ENCODE measurements at regions not wholly inside any gene's neighbourhood (a gene's known extent, or its start where the extent isn't known, plus 50 kb on each side); places are given as distances from the start of the nearest gene placed in this dataset.
A peak's percentile ranks its signal among the peaks of the same experiment; 100 is the strongest.

DNA sequence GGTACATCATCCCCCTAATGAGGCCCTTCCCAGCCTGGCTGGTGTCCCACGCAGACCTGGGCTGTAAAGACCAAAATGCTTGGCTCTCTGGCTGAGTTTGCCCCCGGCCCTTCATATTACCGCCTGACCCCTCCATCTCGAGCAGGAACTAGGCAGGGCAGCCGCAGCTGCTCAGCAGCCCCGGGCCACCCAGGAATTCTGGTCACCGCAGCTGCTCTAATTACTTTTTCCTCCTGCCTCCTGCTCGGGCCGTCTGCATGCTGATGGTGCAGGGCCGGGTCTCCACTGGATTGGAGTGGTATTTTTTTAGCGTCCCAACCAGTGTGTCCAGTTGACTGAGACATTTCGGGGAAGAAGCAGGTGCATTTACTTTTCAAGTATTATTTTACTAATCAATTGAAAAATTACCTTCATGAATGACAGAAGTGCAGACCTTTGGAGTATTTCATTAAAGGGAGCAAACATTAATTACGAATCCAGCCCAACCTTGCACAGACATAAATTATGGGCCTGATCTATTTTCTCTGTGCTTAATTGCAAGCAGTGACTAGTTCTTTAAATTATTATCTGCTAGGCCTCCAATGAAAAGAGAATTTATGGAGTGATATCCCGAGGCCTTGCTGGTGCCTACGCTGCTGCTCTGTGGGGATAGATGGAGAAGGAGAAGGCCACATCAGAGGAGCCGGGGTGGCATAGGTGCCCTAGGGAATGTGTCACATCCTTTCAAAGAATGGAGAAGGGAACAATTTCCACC lies 176.2 kb downstream of the CYLD start:
- no peaks in the 10 kb centered on the region for H3K4me1 ChIP-seq (ENCODE audit: control insufficient read depth in 5 of 5, insufficient read depth in 5 of 5, low read length in 5 of 5)
- H3K27ac ChIP-seq (ENCODE audit: low read depth, low read length) = no peak overlapping the region
- no peak overlapping the region for H3K4me3 ChIP-seq (ENCODE audit: low read depth in 1 of 5, low read length in 5 of 5)
- H3K36me3 ChIP-seq (ENCODE audit: control insufficient read depth in 5 of 5, insufficient read depth in 5 of 5, low read length in 5 of 5) = no peaks in the 10 kb centered on the region
- no peaks in the 10 kb centered on the region for H3K9me3 ChIP-seq (ENCODE audit: control insufficient read depth in 5 of 5, low read length in 5 of 5)
- H3K27me3 ChIP-seq (ENCODE audit: control insufficient read depth in 5 of 5, insufficient read depth in 4 of 5, low read length in 5 of 5) = peaks cover 0 to 3% (median 0%) of the 10 kb centered on the region in 5 donors
- no peak overlapping the region for H3K9ac ChIP-seq (ENCODE audit: low read length in 5 of 5)

GRCh38 chr16:50916040-50916439 lies 174.2 kb downstream of the CYLD start:
- Histone ChIP-seq H3K9me3 (ENCODE audit: control insufficient read depth in 5 of 5, low read length in 5 of 5) (no peaks in the 10 kb centered on the region), H3K36me3 (ENCODE audit: control insufficient read depth in 5 of 5, insufficient read depth in 5 of 5, low read length in 5 of 5) (no peaks in the 10 kb centered on the region), H3K27me3 (ENCODE audit: control insufficient read depth in 5 of 5, insufficient read depth in 4 of 5, low read length in 5 of 5) (peaks cover 0 to 3% (median 0%) of the 10 kb centered on the region in 5 donors), H3K4me1 (ENCODE audit: control insufficient read depth in 5 of 5, insufficient read depth in 5 of 5, low read length in 5 of 5) (peaks cover 0 to 3% (median 2%) of the 10 kb centered on the region in 5 donors), H3K27ac (ENCODE audit: low read depth, low read length) (no peak overlapping the region), H3K4me3 (ENCODE audit: low read depth in 1 of 5, low read length in 5 of 5) (no peak overlapping the region), H3K9ac (ENCODE audit: low read length in 5 of 5) (no peak overlapping the region)

GRCh38 chr16:50915120-50915519 lies 173.2 kb downstream of the CYLD start:
- Histone ChIP-seq H3K27ac (ENCODE audit: low read depth, low read length) (no peak overlapping the region), H3K9me3 (ENCODE audit: control insufficient read depth in 5 of 5, low read length in 5 of 5) (no peaks in the 10 kb centered on the region), H3K9ac (ENCODE audit: low read length in 5 of 5) (no peak overlapping the region), H3K4me1 (ENCODE audit: control insufficient read depth in 5 of 5, insufficient read depth in 5 of 5, low read length in 5 of 5) (peaks cover 0 to 12% (median 11%) of the 10 kb centered on the region in 5 donors), H3K4me3 (ENCODE audit: low read depth in 1 of 5, low read length in 5 of 5) (no peak overlapping the region), H3K36me3 (ENCODE audit: control insufficient read depth in 5 of 5, insufficient read depth in 5 of 5, low read length in 5 of 5) (no peaks in the 10 kb centered on the region), H3K27me3 (ENCODE audit: control insufficient read depth in 5 of 5, insufficient read depth in 4 of 5, low read length in 5 of 5) (peaks cover 0 to 3% (median 0%) of the 10 kb centered on the region in 5 donors)

GRCh38 chr16:50910736-50911100 lies 168.8 kb downstream of the CYLD start:
- Histone ChIP-seq H3K27ac (ENCODE audit: low read depth, low read length) (no peak overlapping the region), H3K4me3 (ENCODE audit: low read depth in 1 of 5, low read length in 5 of 5) (peak overlapping the region in 1 of 5 donors; percentile 6), H3K36me3 (ENCODE audit: control insufficient read depth in 5 of 5, insufficient read depth in 5 of 5, low read length in 5 of 5) (no peaks in the 10 kb centered on the region), H3K27me3 (ENCODE audit: control insufficient read depth in 5 of 5, insufficient read depth in 4 of 5, low read length in 5 of 5) (no peaks in the 10 kb centered on the region), H3K9me3 (ENCODE audit: control insufficient read depth in 5 of 5, low read length in 5 of 5) (no peaks in the 10 kb centered on the region), H3K4me1 (ENCODE audit: control insufficient read depth in 5 of 5, insufficient read depth in 5 of 5, low read length in 5 of 5) (peaks cover 0 to 19% (median 17%) of the 10 kb centered on the region in 5 donors), H3K9ac (ENCODE audit: low read length in 5 of 5) (no peak overlapping the region)

DNA sequence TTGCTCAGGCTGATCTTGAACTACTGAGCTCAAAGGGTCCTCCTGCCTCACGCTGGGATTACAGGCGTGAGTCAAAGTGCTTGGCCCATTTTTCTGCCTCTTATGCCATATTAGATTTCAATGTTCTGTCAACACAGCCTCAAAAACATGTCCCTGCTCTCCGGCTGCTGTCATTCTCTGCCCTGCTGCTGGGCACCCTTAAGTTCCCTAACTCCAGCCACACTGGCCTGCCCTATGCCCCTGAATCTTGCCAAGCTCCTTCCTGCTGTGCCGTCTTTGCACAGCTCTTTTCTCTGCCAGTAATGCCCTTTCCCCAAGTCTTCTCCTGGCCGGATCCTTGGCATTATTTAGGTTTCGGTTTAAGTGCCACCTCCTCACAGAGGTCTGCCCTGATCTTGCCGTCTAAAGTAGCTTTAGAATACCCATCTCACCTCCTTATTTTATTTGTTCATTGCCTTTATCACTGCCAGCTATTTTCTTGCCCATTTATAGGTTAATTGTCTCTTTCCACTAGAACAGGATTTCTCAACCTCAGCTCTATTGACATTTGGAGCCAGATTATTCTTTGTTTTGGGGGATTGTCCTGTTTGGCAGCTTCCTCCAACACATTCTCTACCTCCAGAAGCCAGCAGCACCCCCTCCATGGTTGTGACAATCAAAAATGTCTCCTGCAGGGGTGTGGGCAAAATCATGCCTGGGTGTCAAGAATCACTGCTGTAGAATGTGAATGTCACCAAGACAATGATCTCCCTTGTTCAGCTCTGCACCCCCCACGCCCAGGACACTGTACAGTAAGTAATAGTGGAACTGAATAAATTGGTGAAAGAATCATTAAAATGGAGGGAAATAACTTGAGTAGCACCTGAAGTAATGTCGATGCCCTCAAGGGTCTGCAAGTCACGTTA lies 168.2 kb downstream of the CYLD start:
- Histone ChIP-seq H3K4me3 (ENCODE audit: low read depth in 1 of 5, low read length in 5 of 5) (no peak overlapping the region), H3K9me3 (ENCODE audit: control insufficient read depth in 5 of 5, low read length in 5 of 5) (no peaks in the 10 kb centered on the region), H3K9ac (ENCODE audit: low read length in 5 of 5) (no peak overlapping the region), H3K27ac (ENCODE audit: low read depth, low read length) (peak overlapping the region; percentile 13), H3K27me3 (ENCODE audit: control insufficient read depth in 5 of 5, insufficient read depth in 4 of 5, low read length in 5 of 5) (no peaks in the 10 kb centered on the region), H3K4me1 (ENCODE audit: control insufficient read depth in 5 of 5, insufficient read depth in 5 of 5, low read length in 5 of 5) (peaks cover 0 to 19% (median 17%) of the 10 kb centered on the region in 5 donors), H3K36me3 (ENCODE audit: control insufficient read depth in 5 of 5, insufficient read depth in 5 of 5, low read length in 5 of 5) (no peaks in the 10 kb centered on the region)

- no peak overlapping the region for H3K4me3 ChIP-seq (ENCODE audit: low read depth in 1 of 5, low read length in 5 of 5)
- H3K9ac ChIP-seq (ENCODE audit: low read length in 5 of 5) = no peak overlapping the region
Measured at GRCh38 chr16:50908468-50908867, 166.6 kb downstream of the CYLD start.

GRCh38 chr16:50906454-50906853 lies 164.6 kb downstream of the CYLD start:
- Histone ChIP-seq H3K9me3 (ENCODE audit: control insufficient read depth in 5 of 5, low read length in 5 of 5) (no peaks in the 10 kb centered on the region), H3K36me3 (ENCODE audit: control insufficient read depth in 5 of 5, insufficient read depth in 5 of 5, low read length in 5 of 5) (no peaks in the 10 kb centered on the region), H3K27ac (ENCODE audit: low read depth, low read length) (no peak overlapping the region), H3K27me3 (ENCODE audit: control insufficient read depth in 5 of 5, insufficient read depth in 4 of 5, low read length in 5 of 5) (no peaks in the 10 kb centered on the region), H3K4me1 (ENCODE audit: control insufficient read depth in 5 of 5, insufficient read depth in 5 of 5, low read length in 5 of 5) (peaks cover 0 to 19% (median 17%) of the 10 kb centered on the region in 5 donors), H3K9ac (ENCODE audit: low read length in 5 of 5) (no peak overlapping the region), H3K4me3 (ENCODE audit: low read depth in 1 of 5, low read length in 5 of 5) (no peak overlapping the region)

More at GRCh38 chr16:50908468-50908867, 166.6 kb downstream of the CYLD start:
- Histone ChIP-seq H3K9me3 (ENCODE audit: control insufficient read depth in 5 of 5, low read length in 5 of 5) (no peaks in the 10 kb centered on the region), H3K4me1 (ENCODE audit: control insufficient read depth in 5 of 5, insufficient read depth in 5 of 5, low read length in 5 of 5) (peaks cover 0 to 19% (median 17%) of the 10 kb centered on the region in 5 donors), H3K27me3 (ENCODE audit: control insufficient read depth in 5 of 5, insufficient read depth in 4 of 5, low read length in 5 of 5) (no peaks in the 10 kb centered on the region), H3K27ac (ENCODE audit: low read depth, low read length) (no peak overlapping the region), H3K36me3 (ENCODE audit: control insufficient read depth in 5 of 5, insufficient read depth in 5 of 5, low read length in 5 of 5) (no peaks in the 10 kb centered on the region)

DNA sequence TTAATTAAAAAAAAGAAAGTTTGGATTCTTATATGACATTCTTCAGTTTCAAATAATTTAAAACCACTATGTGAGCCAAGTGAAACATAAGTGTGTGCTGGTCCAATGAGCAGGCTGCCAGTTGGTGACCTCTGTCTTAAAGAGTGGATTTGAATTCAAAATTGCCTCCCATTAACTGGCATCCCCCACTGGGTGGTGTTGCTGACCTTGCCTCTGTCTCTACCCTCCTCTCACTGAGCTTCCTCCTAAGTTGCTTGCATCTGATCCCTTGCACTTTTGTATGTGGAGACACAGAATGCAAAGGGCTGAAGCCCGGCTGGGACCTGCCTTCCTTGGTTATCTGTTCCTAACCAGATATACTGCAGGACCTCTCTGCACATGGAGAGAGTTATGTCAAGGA lies 160.6 kb downstream of the CYLD start:
- no peak overlapping the region for H3K4me3 ChIP-seq (ENCODE audit: low read depth in 1 of 5, low read length in 5 of 5)
- H3K9ac ChIP-seq (ENCODE audit: low read length in 5 of 5) = no peak overlapping the region
- no peaks in the 10 kb centered on the region for H3K36me3 ChIP-seq (ENCODE audit: control insufficient read depth in 5 of 5, insufficient read depth in 5 of 5, low read length in 5 of 5)
- H3K27me3 ChIP-seq (ENCODE audit: control insufficient read depth in 5 of 5, insufficient read depth in 4 of 5, low read length in 5 of 5) = no peaks in the 10 kb centered on the region
- H3K9me3 ChIP-seq (ENCODE audit: control insufficient read depth in 5 of 5, low read length in 5 of 5) = peaks cover 0 to 4% (median 0%) of the 10 kb centered on the region in 5 donors
- no peaks in the 10 kb centered on the region for H3K4me1 ChIP-seq (ENCODE audit: control insufficient read depth in 5 of 5, insufficient read depth in 5 of 5, low read length in 5 of 5)
- H3K27ac ChIP-seq (ENCODE audit: low read depth, low read length) = no peak overlapping the region

GRCh38 chr16:50901062-50901461 lies 159.2 kb downstream of the CYLD start:
- Histone ChIP-seq H3K9ac (ENCODE audit: low read length in 5 of 5) (no peak overlapping the region), H3K4me3 (ENCODE audit: low read depth in 1 of 5, low read length in 5 of 5) (no peak overlapping the region), H3K36me3 (ENCODE audit: control insufficient read depth in 5 of 5, insufficient read depth in 5 of 5, low read length in 5 of 5) (no peaks in the 10 kb centered on the region), H3K9me3 (ENCODE audit: control insufficient read depth in 5 of 5, low read length in 5 of 5) (peaks cover 0 to 4% (median 2%) of the 10 kb centered on the region in 5 donors), H3K4me1 (ENCODE audit: control insufficient read depth in 5 of 5, insufficient read depth in 5 of 5, low read length in 5 of 5) (no peaks in the 10 kb centered on the region), H3K27ac (ENCODE audit: low read depth, low read length) (no peak overlapping the region), H3K27me3 (ENCODE audit: control insufficient read depth in 5 of 5, insufficient read depth in 4 of 5, low read length in 5 of 5) (no peaks in the 10 kb centered on the region)

DNA sequence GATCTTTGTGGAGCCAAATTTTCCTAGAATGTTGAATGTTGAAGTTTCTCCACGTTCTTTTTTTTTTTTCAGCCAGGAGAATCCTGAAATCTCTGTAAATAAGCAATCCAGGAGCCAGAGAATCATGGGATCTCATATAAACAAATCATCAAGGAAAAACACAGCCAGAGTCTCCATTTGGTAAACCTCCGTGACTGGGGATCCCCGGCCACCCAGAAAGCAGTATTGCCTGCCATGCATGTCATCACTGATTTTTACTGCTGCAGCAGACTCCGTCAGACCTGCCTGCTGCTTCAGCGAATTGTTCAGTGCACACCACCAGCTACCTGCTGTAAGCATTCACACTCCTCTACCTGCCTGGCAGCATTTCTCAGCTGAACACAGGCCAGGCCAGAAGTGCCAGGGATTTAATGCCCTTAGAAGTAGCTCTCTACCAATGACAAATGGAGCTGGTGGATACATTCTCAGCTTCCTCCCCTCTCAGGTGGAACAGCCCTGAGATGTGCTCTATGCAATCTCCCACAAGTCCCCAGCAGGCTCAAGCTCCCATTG lies 158.6 kb downstream of the CYLD start:
- Histone ChIP-seq H3K9ac (ENCODE audit: low read length in 5 of 5) (no peak overlapping the region), H3K9me3 (ENCODE audit: control insufficient read depth in 5 of 5, low read length in 5 of 5) (peaks cover 0 to 4% (median 2%) of the 10 kb centered on the region in 5 donors), H3K36me3 (ENCODE audit: control insufficient read depth in 5 of 5, insufficient read depth in 5 of 5, low read length in 5 of 5) (no peaks in the 10 kb centered on the region)

More for the DNA sequence above, 158.6 kb downstream of the CYLD start:
- Histone ChIP-seq H3K27me3 (ENCODE audit: control insufficient read depth in 5 of 5, insufficient read depth in 4 of 5, low read length in 5 of 5) (no peaks in the 10 kb centered on the region), H3K4me3 (ENCODE audit: low read depth in 1 of 5, low read length in 5 of 5) (no peak overlapping the region), H3K27ac (ENCODE audit: low read depth, low read length) (no peak overlapping the region), H3K4me1 (ENCODE audit: control insufficient read depth in 5 of 5, insufficient read depth in 5 of 5, low read length in 5 of 5) (no peaks in the 10 kb centered on the region)
